ENCODE measurements at regions not wholly inside any gene's neighbourhood (a gene's known extent, or its start where the extent isn't known, plus 50 kb on each side); places are given as distances from the start of the nearest gene placed in this dataset.

DNA sequence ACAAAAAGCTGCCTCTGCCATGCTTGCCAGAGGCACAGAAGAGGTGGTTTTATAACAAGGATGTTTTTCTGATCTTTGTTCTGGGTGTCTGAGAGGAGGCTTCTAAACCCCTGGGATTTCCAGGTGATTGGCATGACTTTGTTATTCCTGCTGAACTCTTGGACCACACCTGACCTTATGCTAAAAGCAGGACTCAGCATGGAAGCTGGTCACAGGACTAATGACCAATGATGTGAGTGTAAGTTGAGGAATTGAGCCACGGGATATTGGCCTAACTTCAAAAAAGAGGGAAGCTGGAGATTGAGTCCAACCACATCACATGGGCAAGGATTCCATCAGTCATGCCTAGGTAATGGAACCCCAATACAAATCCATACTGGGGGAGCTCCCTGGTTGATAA is 437.9 kb downstream of the POM121L12 start:
- no peak overlapping the region for H3K27ac Mint-ChIP-seq
- H3K36me3 Mint-ChIP-seq = no peaks in the 10 kb centered on the region
- CTCF ChIA-PET = no interaction called here
- H3K27me3 Mint-ChIP-seq (ENCODE audit: low read depth) = no peaks in the 10 kb centered on the region
- H3K4me1 Mint-ChIP-seq = peaks cover 4% of the 10 kb centered on the region; the same call in 1 of the 2 replicates
- POLR2A ChIA-PET = no interaction called here
- no peak for TF ChIP-seq FOXK1 (CRISPR knock-in tag; IDR thresholded peaks at IDR 0.05)
- no peak for TF ChIP-seq SMAD3 (CRISPR knock-in tag; IDR thresholded peaks at IDR 0.05; ENCODE audit: borderline replicate concordance)
- DNase-seq (ENCODE audit: low spot score) = no peak
- ATAC-seq = no peak
- no peak overlapping the region for H3K4me3 Mint-ChIP-seq
- H3K9me3 Mint-ChIP-seq = no peaks in the 10 kb centered on the region

- no peaks in the 10 kb centered on the region for H3K27me3 Mint-ChIP-seq (ENCODE audit: low read depth)
- DNase-seq (ENCODE audit: low spot score) (no peak), ATAC-seq (no peak)
- ChIA-PET CTCF (no interaction called here), POLR2A (no interaction called here)
- H3K9me3 Mint-ChIP-seq = no peaks in the 10 kb centered on the region
- peaks cover 4% of the 10 kb centered on the region; the same call in 1 of the 2 replicates for H3K4me1 Mint-ChIP-seq
- TF ChIP-seq E2F1 (CRISPR knock-in tag; IDR thresholded peaks at IDR 0.05) = no peak
- no peak for TF ChIP-seq ZBTB43 (CRISPR knock-in tag; IDR thresholded peaks at IDR 0.05)
- no peak for TF ChIP-seq SMAD4 (CRISPR knock-in tag; IDR thresholded peaks at IDR 0.05)
- TF ChIP-seq E2F4 (CRISPR knock-in tag; IDR thresholded peaks at IDR 0.05; ENCODE audit: borderline replicate concordance, low read depth) = no peak
- TF ChIP-seq ATF3 (CRISPR knock-in tag; conservative IDR thresholded peaks at IDR 0.05) = no peak
- no peak overlapping the region for H3K4me3 Mint-ChIP-seq
- no peaks in the 10 kb centered on the region for H3K36me3 Mint-ChIP-seq
- no peak overlapping the region for H3K27ac Mint-ChIP-seq
Measured at GRCh38 chr7:53475776-53476175, 440.3 kb downstream of the POM121L12 start.

GRCh38 chr7:53476566-53476965 is 441.1 kb downstream of the POM121L12 start:
- H3K36me3 Mint-ChIP-seq = no peaks in the 10 kb centered on the region
- CTCF ChIA-PET = no interaction called here
- POLR2A ChIA-PET = no interaction called here
- no peaks in the 10 kb centered on the region for H3K9me3 Mint-ChIP-seq
- no peak overlapping the region for H3K4me3 Mint-ChIP-seq
- H3K27ac Mint-ChIP-seq = no peak overlapping the region
- H3K4me1 Mint-ChIP-seq = peaks cover 4% of the 10 kb centered on the region; the same call in 1 of the 2 replicates
- ATAC-seq (no peak), DNase-seq (ENCODE audit: low spot score) (no peak)
- H3K27me3 Mint-ChIP-seq (ENCODE audit: low read depth) = no peaks in the 10 kb centered on the region
- no peak for TF ChIP-seq RORB (CRISPR knock-in tag; IDR thresholded peaks at IDR 0.05)
- TF ChIP-seq ZNF671 (CRISPR knock-in tag; IDR thresholded peaks at IDR 0.05) = no peak
- TF ChIP-seq IRF2 (CRISPR knock-in tag; IDR thresholded peaks at IDR 0.05; ENCODE audit: borderline replicate concordance, low read depth) = no peak
- TF ChIP-seq E2F4 (CRISPR knock-in tag; IDR thresholded peaks at IDR 0.05; ENCODE audit: borderline replicate concordance, low read depth) = no peak
- TF ChIP-seq SP1 (CRISPR knock-in tag; conservative IDR thresholded peaks at IDR 0.05) = no peak
- TF ChIP-seq ZNF281 (CRISPR knock-in tag; IDR thresholded peaks at IDR 0.05) = no peak
- TF ChIP-seq TCF7 (CRISPR knock-in tag; IDR thresholded peaks at IDR 0.05; ENCODE audit: low read depth) = no peak
- no peak for TF ChIP-seq FOXJ3 (CRISPR knock-in tag; IDR thresholded peaks at IDR 0.05; ENCODE audit: borderline replicate concordance)
- TF ChIP-seq MYBL2 (CRISPR knock-in tag; IDR thresholded peaks at IDR 0.05) = no peak
- no peak for TF ChIP-seq ZBTB21 (CRISPR knock-in tag; IDR thresholded peaks at IDR 0.05; ENCODE audit: borderline replicate concordance)
- TF ChIP-seq ZNF425 (CRISPR knock-in tag; conservative IDR thresholded peaks at IDR 0.05) = no peak
- TF ChIP-seq HMGA2 (CRISPR knock-in tag; IDR thresholded peaks at IDR 0.05) = no peak
- TF ChIP-seq CREM (CRISPR knock-in tag; IDR thresholded peaks at IDR 0.05) = no peak
- no peak for TF ChIP-seq TEAD4 (CRISPR knock-in tag; IDR thresholded peaks at IDR 0.05)
- TF ChIP-seq NR2C2 (CRISPR knock-in tag; IDR thresholded peaks at IDR 0.05) = no peak

Data from WTC11 (cell line).